DOHH2 (cell line): ENCODE measurements at regions not wholly inside any gene's neighbourhood (a gene's known extent, or its start where the extent isn't known, plus 50 kb on each side); places are given as distances from the start of the nearest gene placed in this dataset.

Experiments
- H3F3A ChIP-seq: fragments of 200-600 bp; sonication (generic), shearing (Covaris generic); 2 replicates; pipeline ENCODE4 v1.6.0; 2016; ENCODE audit warnings: antibody characterized with exemption, mild to moderate bottlenecking; ENCODE audit not compliant: control insufficient read depth, insufficient read depth
- H3K27ac ChIP-seq: fragments of 200-600 bp; sonication (generic); 2 replicates; pipeline ENCODE4 v1.5.1; 2014; ENCODE audit warnings: low read depth, mild to moderate bottlenecking, low read length, moderate library complexity
- H3K27me3 ChIP-seq: fragments of 200-600 bp; sonication (generic); 2 replicates; pipeline ENCODE4 v1.6.1; 2014; ENCODE audit warnings: mild to moderate bottlenecking, low read length, mixed read lengths; ENCODE audit not compliant: control insufficient read depth
- H3K36me3 ChIP-seq: fragments of 200-600 bp; sonication (generic); 2 replicates; pipeline ENCODE4 v1.6.1; 2014; ENCODE audit warnings: mild to moderate bottlenecking, low read length, moderate library complexity, mixed read lengths; ENCODE audit not compliant: control insufficient read depth
- H3K4me1 ChIP-seq: fragments of 200-600 bp; sonication (generic); 2 replicates; pipeline ENCODE4 v1.6.1; 2014; ENCODE audit warnings: mild to moderate bottlenecking, low read length, mixed read lengths; ENCODE audit not compliant: control insufficient read depth
- H3K4me2 ChIP-seq: fragments of 200-600 bp; sonication (generic); 2 replicates; pipeline ENCODE4 v1.6.0; 2014; ENCODE audit warnings: mild to moderate bottlenecking, low read length, moderate library complexity
- H3K4me3 ChIP-seq: fragments of 200-600 bp; sonication (generic); 2 replicates; pipeline ENCODE4 v1.5.1; 2014; ENCODE audit warnings: mild to moderate bottlenecking, low read length, mixed read lengths
- H3K79me2 ChIP-seq: fragments of 200-600 bp; sonication (generic); 2 replicates; pipeline ENCODE4 v1.6.1; 2014; ENCODE audit warnings: mild to moderate bottlenecking, low read length, mixed read lengths; ENCODE audit not compliant: control insufficient read depth
- H3K9me2 ChIP-seq: fragments of 200-600 bp; sonication (generic); replicated peaks from 2 replicates; pipeline ENCODE4 v1.6.1; 2014; ENCODE audit warnings: mild to moderate bottlenecking, low read length, mixed read lengths; ENCODE audit not compliant: control insufficient read depth
- H3K9me3 ChIP-seq: fragments of 200-600 bp; sonication (generic); 2 replicates; pipeline ENCODE4 v1.6.1; 2014; ENCODE audit warnings: antibody characterized with exemption, low read length, mixed read lengths; ENCODE audit not compliant: control insufficient read depth, insufficient read depth
- H4K20me1 ChIP-seq: fragments of 200-600 bp; sonication (generic); 2 replicates; pipeline ENCODE4 v1.6.0; 2014; ENCODE audit warnings: low read depth, mild to moderate bottlenecking, antibody characterized with exemption, low read length, moderate library complexity; ENCODE audit not compliant: control insufficient read depth, insufficient read depth
- EZH2phosphoT487 ChIP-seq: fragments of 200-600 bp; sonication (generic); IDR thresholded peaks from 2 replicates; pipeline ENCODE4 v1.6.1; 2017; ENCODE audit warnings: borderline replicate concordance, mild to moderate bottlenecking, antibody characterized with exemption, low read length, moderate library complexity, mixed read lengths
- TF ChIP-seq, protein P1 (sequence below): fragments of 200-600 bp; sonication (generic); IDR thresholded peaks from one replicate; pipeline ENCODE4 v1.5.1; 2014; ENCODE audit warnings: antibody characterized with exemption, mild to moderate bottlenecking, low read depth, low read length; ENCODE audit not compliant: poor library complexity, severe bottlenecking

DNA sequence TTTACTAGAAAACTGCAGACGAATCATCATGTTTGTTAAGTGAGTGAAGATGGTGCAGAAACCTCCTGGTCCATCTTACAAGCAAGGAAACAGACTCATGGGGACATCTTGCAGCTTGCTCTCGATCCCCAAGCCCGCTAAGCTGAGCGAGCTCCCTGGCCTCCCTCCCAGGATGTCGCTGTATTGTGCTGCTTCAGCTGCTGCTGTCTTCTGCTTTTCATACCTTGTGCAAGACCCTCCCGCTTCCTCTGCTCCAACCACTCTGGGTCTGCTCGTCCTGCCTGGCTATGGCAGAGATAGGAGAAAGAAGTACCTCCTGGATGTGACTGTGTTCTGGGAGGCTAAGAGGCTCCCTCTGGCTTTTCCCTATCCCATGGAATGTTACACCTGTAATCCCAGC lies 285.2 kb upstream of the FZD8 start:
- Histone ChIP-seq H3K4me1 (no peaks in the 10 kb centered on the region), H3K4me2 (no peak overlapping the region), H3F3A (no peaks in the 10 kb centered on the region), H3K4me3 (no peak overlapping the region), H4K20me1 (no peaks in the 10 kb centered on the region), H3K27ac (no peak overlapping the region), H3K79me2 (no peaks in the 10 kb centered on the region), H3K9me2 (no peaks in the 10 kb centered on the region), H3K36me3 (no peaks in the 10 kb centered on the region), H3K9me3 (no peaks in the 10 kb centered on the region), H3K27me3 (no peaks in the 10 kb centered on the region)
- TF ChIP-seq, protein P1, sequence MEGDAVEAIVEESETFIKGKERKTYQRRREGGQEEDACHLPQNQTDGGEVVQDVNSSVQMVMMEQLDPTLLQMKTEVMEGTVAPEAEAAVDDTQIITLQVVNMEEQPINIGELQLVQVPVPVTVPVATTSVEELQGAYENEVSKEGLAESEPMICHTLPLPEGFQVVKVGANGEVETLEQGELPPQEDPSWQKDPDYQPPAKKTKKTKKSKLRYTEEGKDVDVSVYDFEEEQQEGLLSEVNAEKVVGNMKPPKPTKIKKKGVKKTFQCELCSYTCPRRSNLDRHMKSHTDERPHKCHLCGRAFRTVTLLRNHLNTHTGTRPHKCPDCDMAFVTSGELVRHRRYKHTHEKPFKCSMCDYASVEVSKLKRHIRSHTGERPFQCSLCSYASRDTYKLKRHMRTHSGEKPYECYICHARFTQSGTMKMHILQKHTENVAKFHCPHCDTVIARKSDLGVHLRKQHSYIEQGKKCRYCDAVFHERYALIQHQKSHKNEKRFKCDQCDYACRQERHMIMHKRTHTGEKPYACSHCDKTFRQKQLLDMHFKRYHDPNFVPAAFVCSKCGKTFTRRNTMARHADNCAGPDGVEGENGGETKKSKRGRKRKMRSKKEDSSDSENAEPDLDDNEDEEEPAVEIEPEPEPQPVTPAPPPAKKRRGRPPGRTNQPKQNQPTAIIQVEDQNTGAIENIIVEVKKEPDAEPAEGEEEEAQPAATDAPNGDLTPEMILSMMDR, result no peak

DNA sequence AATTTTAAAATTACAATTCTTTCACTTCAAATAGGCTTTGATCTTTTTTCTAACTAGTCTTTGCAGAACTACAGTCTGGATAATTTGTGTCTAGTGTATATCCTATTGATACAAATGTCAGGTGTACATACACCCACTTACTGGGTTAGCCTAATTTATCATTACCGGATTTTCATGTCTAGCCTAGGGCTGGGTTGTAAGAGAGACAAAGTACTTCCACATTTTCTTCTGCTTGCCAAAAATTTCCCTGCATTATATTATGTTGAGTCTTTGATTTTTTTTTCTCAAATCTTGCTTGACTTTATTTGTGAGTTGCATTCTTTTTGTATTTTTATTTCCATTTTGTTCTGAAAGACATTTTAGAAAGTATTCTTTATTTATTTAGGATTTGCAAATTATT lies 284.8 kb upstream of the FZD8 start:
- Histone ChIP-seq H3K36me3 (no peaks in the 10 kb centered on the region), H3K79me2 (no peaks in the 10 kb centered on the region), H4K20me1 (no peaks in the 10 kb centered on the region), H3K4me1 (no peaks in the 10 kb centered on the region), H3K9me3 (no peaks in the 10 kb centered on the region), H3K9me2 (no peaks in the 10 kb centered on the region), H3K27me3 (no peaks in the 10 kb centered on the region), H3K4me3 (no peak overlapping the region), H3K4me2 (no peak overlapping the region), H3F3A (no peaks in the 10 kb centered on the region), H3K27ac (no peak overlapping the region)
- no peak for TF ChIP-seq EZH2phosphoT487
- TF ChIP-seq, protein P1, result no peak

DNA sequence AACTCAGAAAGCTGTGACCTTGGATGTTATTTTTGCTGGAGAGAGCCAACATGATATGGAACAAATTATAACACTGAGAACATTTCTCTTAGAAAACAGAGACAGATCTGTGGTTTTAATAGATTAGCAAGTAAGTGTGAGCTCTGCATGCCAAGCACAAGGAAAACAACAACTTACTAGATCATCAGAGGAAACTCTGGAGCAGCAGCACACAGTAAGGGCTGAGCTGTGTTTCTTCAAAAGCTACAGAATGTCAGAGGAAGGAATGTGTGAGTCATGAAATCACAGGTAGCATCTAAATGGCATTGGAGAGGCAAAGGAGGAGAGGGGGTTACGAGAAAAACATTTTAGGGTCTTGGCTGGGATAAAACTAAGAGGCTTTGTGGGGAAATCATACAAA lies 283.4 kb upstream of the FZD8 start:
- Histone ChIP-seq H3K9me3 (no peaks in the 10 kb centered on the region), H3K36me3 (no peaks in the 10 kb centered on the region), H3K4me3 (no peak overlapping the region), H3K4me2 (no peak overlapping the region), H3F3A (no peaks in the 10 kb centered on the region), H3K9me2 (no peaks in the 10 kb centered on the region), H3K79me2 (no peaks in the 10 kb centered on the region), H3K27me3 (no peaks in the 10 kb centered on the region), H3K4me1 (no peaks in the 10 kb centered on the region), H3K27ac (no peak overlapping the region), H4K20me1 (no peaks in the 10 kb centered on the region)
- TF ChIP-seq, protein P1, result no peak
- no peak for TF ChIP-seq EZH2phosphoT487

DNA sequence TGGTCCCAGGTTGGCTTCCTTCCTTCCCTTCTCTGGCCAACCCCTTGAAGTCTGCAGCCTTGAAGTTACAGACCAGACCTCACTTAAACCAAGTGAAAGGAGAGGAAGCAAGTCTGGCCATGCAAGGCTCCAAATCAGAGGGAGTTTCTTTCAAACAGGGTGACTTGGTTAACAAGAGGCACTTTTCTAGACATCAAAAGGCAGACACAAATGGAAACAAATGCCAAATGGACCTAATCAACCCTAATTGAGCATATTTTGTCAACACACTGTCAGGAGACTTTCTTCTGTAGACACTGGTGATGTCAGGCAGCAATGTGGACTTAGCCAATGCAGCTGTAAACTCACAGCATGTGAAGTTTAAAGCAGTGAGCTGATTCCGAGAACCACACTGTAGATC lies 282.7 kb upstream of the FZD8 start:
- Histone ChIP-seq H3K4me2 (no peak overlapping the region), H3K36me3 (no peaks in the 10 kb centered on the region), H3K9me3 (no peaks in the 10 kb centered on the region), H3K27ac (no peak overlapping the region), H3K4me1 (no peaks in the 10 kb centered on the region), H4K20me1 (no peaks in the 10 kb centered on the region), H3K4me3 (no peak overlapping the region), H3K79me2 (no peaks in the 10 kb centered on the region), H3K27me3 (no peaks in the 10 kb centered on the region), H3F3A (no peaks in the 10 kb centered on the region), H3K9me2 (no peaks in the 10 kb centered on the region)
- TF ChIP-seq, protein P1, result no peak
- no peak for TF ChIP-seq EZH2phosphoT487
